ENCODE measurements at regions not wholly inside any gene's neighbourhood (a gene's known extent, or its start where the extent isn't known, plus 50 kb on each side); places are given as distances from the start of the nearest gene placed in this dataset.

GRCh38 chr6:105545947-105546731, 143.3 kb upstream of the PREP start:
- Histone ChIP-seq H3K27ac (no peak overlapping the region), H3K36me3 (no peaks in the 10 kb centered on the region), H3K9me3 (no peaks in the 10 kb centered on the region), H3K4me3 (replicated peaks in 1 of 3) (no peak overlapping the region), H3K4me1 (peaks cover 5 to 7% of the 10 kb centered on the region in 2 donors), H3K27me3 (no peaks in the 10 kb centered on the region)
- 76 to 83% methylated on average over 11 of the region's 11 CpGs for WGBS, 2 donors
- DNase-seq, result no peak
- intact Hi-C loops (cut with DNase I), result no loop called here
- no peak for TF ChIP-seq CTCF (IDR thresholded peaks at IDR 0.05)

GRCh38 chr6:105545228-105545920, 142.5 kb upstream of the PREP start:
- Histone ChIP-seq H3K9me3 (no peaks in the 10 kb centered on the region), H3K36me3 (no peaks in the 10 kb centered on the region), H3K4me3 (replicated peaks in 1 of 3) (no peak overlapping the region), H3K27me3 (no peaks in the 10 kb centered on the region), H3K27ac (no peak overlapping the region), H3K4me1 (peaks cover 1 to 3% of the 10 kb centered on the region in 2 donors)
- no peak for DNase-seq
- TF ChIP-seq POLR2A (IDR thresholded peaks at IDR 0.05) (no peak), CTCF (IDR thresholded peaks at IDR 0.05) (no peak)
- 96% methylated on average over 4 of the region's 4 CpGs for WGBS, 2 donors
- intact Hi-C loops (cut with DNase I), result no loop called here

- intact Hi-C loops (cut with DNase I), result no loop called here
- WGBS, 2 donors, result 98% methylated on average over 5 of the region's 5 CpGs
- H3K4me3 ChIP-seq (replicated peaks in 1 of 3), result no peak overlapping the region
- H3K9me3 ChIP-seq, result no peaks in the 10 kb centered on the region
- H3K27ac ChIP-seq, result no peak overlapping the region
- H3K36me3 ChIP-seq, result no peaks in the 10 kb centered on the region
- H3K27me3 ChIP-seq, result no peaks in the 10 kb centered on the region
- no peaks in the 10 kb centered on the region for H3K4me1 ChIP-seq
- DNase-seq, result no peak
- TF ChIP-seq CTCF (IDR thresholded peaks at IDR 0.05), result no peak
- TF ChIP-seq POLR2A (IDR thresholded peaks at IDR 0.05), result no peak
Measured at GRCh38 chr6:105539911-105540310, 137.0 kb upstream of the PREP start.

- intact Hi-C loops (cut with DNase I), result no loop called here
- H3K27me3 ChIP-seq, result no peaks in the 10 kb centered on the region
- no peak for DNase-seq
- 88 to 94% methylated on average over 2 of the region's 2 CpGs for WGBS, 2 donors
- H3K4me3 ChIP-seq (replicated peaks in 1 of 3), result no peak overlapping the region
- H3K9me3 ChIP-seq, result no peaks in the 10 kb centered on the region
- H3K36me3 ChIP-seq, result no peaks in the 10 kb centered on the region
- H3K4me1 ChIP-seq, result no peaks in the 10 kb centered on the region
- no peak for TF ChIP-seq CTCF (IDR thresholded peaks at IDR 0.05)
- TF ChIP-seq POLR2A (IDR thresholded peaks at IDR 0.05), result no peak
- H3K27ac ChIP-seq, result no peak overlapping the region
Measured at GRCh38 chr6:105537981-105538578, 135.2 kb upstream of the PREP start.

- no peak overlapping the region for H3K4me3 ChIP-seq (replicated peaks in 1 of 3)
- no peaks in the 10 kb centered on the region for H3K36me3 ChIP-seq
- no peaks in the 10 kb centered on the region for H3K9me3 ChIP-seq
- intact Hi-C loops (cut with DNase I), result no loop called here
- H3K27ac ChIP-seq, result no peak overlapping the region
- no peak for DNase-seq
- WGBS, 2 donors, result 66 to 68% methylated on average over 3 of the region's 3 CpGs
- H3K4me1 ChIP-seq, result no peaks in the 10 kb centered on the region
- no peak for TF ChIP-seq POLR2A (IDR thresholded peaks at IDR 0.05)
- no peak for TF ChIP-seq CTCF (IDR thresholded peaks at IDR 0.05)
- H3K27me3 ChIP-seq, result no peaks in the 10 kb centered on the region
Measured at GRCh38 chr6:105536961-105537360, 134.1 kb upstream of the PREP start.

Data from thyroid gland (tissue), 4 donors.